ENCODE measurements at regions not wholly inside any gene's neighbourhood (a gene's known extent, or its start where the extent isn't known, plus 50 kb on each side); places are given as distances from the start of the nearest gene placed in this dataset.

GRCh38 chr14:71472356-71473340 is 459.6 kb upstream of the RGS6 start (continued):
- TF ChIP-seq PRDM15 (CRISPR knock-in tag; IDR thresholded peaks at IDR 0.05) (no peak), SP1 (CRISPR knock-in tag; conservative IDR thresholded peaks at IDR 0.05) (no peak), CREB1 (CRISPR knock-in tag; IDR thresholded peaks at IDR 0.05) (no peak), ZNF138 (CRISPR knock-in tag; conservative IDR thresholded peaks at IDR 0.05) (no peak), MLX (CRISPR knock-in tag; IDR thresholded peaks at IDR 0.05) (no peak), ELF4 (CRISPR knock-in tag; IDR thresholded peaks at IDR 0.05; ENCODE audit: low read depth) (no peak), CREM (CRISPR knock-in tag; IDR thresholded peaks at IDR 0.05) (no peak), FOXP4 (CRISPR knock-in tag; IDR thresholded peaks at IDR 0.05) (no peak), AR (CRISPR knock-in tag; IDR thresholded peaks at IDR 0.05) (no peak), ZMAT4 (CRISPR knock-in tag; IDR thresholded peaks at IDR 0.05) (no peak)

GRCh38 chr14:71473843-71474242 is 458.4 kb upstream of the RGS6 start:
- TF ChIP-seq SMAD3 (CRISPR knock-in tag; IDR thresholded peaks at IDR 0.05; ENCODE audit: borderline replicate concordance), result no peak
- H3K27me3 Mint-ChIP-seq (ENCODE audit: low read depth), result no peaks in the 10 kb centered on the region
- no peak overlapping the region for H3K27ac Mint-ChIP-seq
- H3K36me3 Mint-ChIP-seq, result no peaks in the 10 kb centered on the region
- no peak overlapping the region for H3K4me3 Mint-ChIP-seq
- ATAC-seq, result no peak
- H3K4me1 Mint-ChIP-seq, result peaks cover 55% of the 10 kb centered on the region
- no peaks in the 10 kb centered on the region for H3K9me3 Mint-ChIP-seq
- CTCF ChIA-PET, result no interaction called here
- POLR2A ChIA-PET, result no interaction called here
- no peak for DNase-seq (ENCODE audit: low spot score)

Measured in WTC11 (cell line).